ENCODE measurements at regions not wholly inside any gene's neighbourhood (a gene's known extent, or its start where the extent isn't known, plus 50 kb on each side); places are given as distances from the start of the nearest gene placed in this dataset.

- no peak overlapping the region for H3K4me3 ChIP-seq (replicated peaks; ENCODE audit: low read depth, low read length)
- no peak for DNase-seq (ENCODE audit: extremely low read depth, low read depth)
- no peak for TF ChIP-seq CTCF (IDR thresholded peaks at IDR 0.05; ENCODE audit: low read depth, low read length, missing control alignments)
Measured at GRCh38 chr2:240356700-240357640, 78.5 kb upstream of the GPC1 start.

GRCh38 chr2:240357641-240358012 lies 77.8 kb upstream of the GPC1 start:
- TF ChIP-seq CTCF (IDR thresholded peaks at IDR 0.05; ENCODE audit: low read depth, low read length, missing control alignments), result no peak
- H3K4me3 ChIP-seq (replicated peaks; ENCODE audit: low read depth, low read length), result no peak overlapping the region
- no peak for DNase-seq (ENCODE audit: extremely low read depth, low read depth)

GRCh38 chr2:240358080-240358479 lies 77.4 kb upstream of the GPC1 start:
- H3K4me3 ChIP-seq (replicated peaks; ENCODE audit: low read depth, low read length), result no peak overlapping the region
- TF ChIP-seq CTCF (IDR thresholded peaks at IDR 0.05; ENCODE audit: low read depth, low read length, missing control alignments), result no peak
- no peak for DNase-seq (ENCODE audit: extremely low read depth, low read depth)

GRCh38 chr2:240358821-240359397 lies 76.6 kb upstream of the GPC1 start:
- DNase-seq (ENCODE audit: extremely low read depth, low read depth), result no peak
- no peak overlapping the region for H3K4me3 ChIP-seq (replicated peaks; ENCODE audit: low read depth, low read length)

GRCh38 chr2:240359695-240360094 lies 75.8 kb upstream of the GPC1 start:
- no peak overlapping the region for H3K4me3 ChIP-seq (replicated peaks; ENCODE audit: low read depth, low read length)
- no peak for DNase-seq (ENCODE audit: extremely low read depth, low read depth)
- TF ChIP-seq CTCF (IDR thresholded peaks at IDR 0.05; ENCODE audit: low read depth, low read length, missing control alignments), result no peak

More at GRCh38 chr2:240358821-240359397, 76.6 kb upstream of the GPC1 start:
- no peak for TF ChIP-seq CTCF (IDR thresholded peaks at IDR 0.05; ENCODE audit: low read depth, low read length, missing control alignments)

GRCh38 chr2:240360645-240361475 lies 74.6 kb upstream of the GPC1 start:
- no peak overlapping the region for H3K4me3 ChIP-seq (replicated peaks; ENCODE audit: low read depth, low read length)
- DNase-seq (ENCODE audit: extremely low read depth, low read depth), result no peak
- TF ChIP-seq CTCF (IDR thresholded peaks at IDR 0.05; ENCODE audit: low read depth, low read length, missing control alignments), result no peak
